K562 (cell line): ENCODE measurements at regions not wholly inside any gene's neighbourhood (a gene's known extent, or its start where the extent isn't known, plus 50 kb on each side); places are given as distances from the start of the nearest gene placed in this dataset.

Experiments
- ATAC-seq: fragments of 200-7000 bp; cut with Tn5 transposase; 3 replicates; pipeline ENCODE4 v1.9.1; 2020; ENCODE audit warnings: moderate library complexity
- BruUV-seq: library from RNA; stranded (reverse); fragments of 400-500 nt; replicated peaks from 2 replicates; lab custom pipeline; 2021; lab: Mats Ljungman, UMichigan
- CTCF ChIA-PET: fragments of 300-600 bp; formaldehyde crosslinking; extraction: SDS; loops from one replicate; lab custom pipeline; 2021; ENCODE audit warnings: low intra/inter-chr PET ratio; lab: Yijun Ruan, JAX
- POLR2A ChIA-PET: fragments of 300-600, 350-650 bp; sonication (Branson Sonifier 250); formaldehyde crosslinking; extraction: SDS; loops from one replicate; lab custom pipeline; 2021; ENCODE audit warnings: antibody characterized with exemption, inconsistent platforms; lab: Yijun Ruan, JAX
- DNase-seq, 4 experiments: peaks; one replicate each; pipeline versions ENCODE4 v3.0.0 to v3.0.0-alpha.2; 2011 to 2018; ENCODE audit warnings: low spot score in 3 of 4, mixed read lengths in 3 of 4; ENCODE audit errors: extremely low read depth in 1 of 4
- FAIRE-seq: peaks from 2 replicates; lab custom pipeline; 2011; peaks lifted over from hg19 to GRCh38; lab: Jason Lieb, UNC
- H2AFZ ChIP-seq: 2 replicates; pipeline ENCODE4 v1.6.0; 2011; ENCODE audit warnings: low read depth, low read length, control low read depth, inconsistent platforms
- H3K27ac ChIP-seq: fragments of 200-600 bp; 3 replicates; pipeline ENCODE4 v1.8.0; 2011; ENCODE audit warnings: low read depth, mild to moderate bottlenecking, control low read depth, inconsistent platforms, low read length, moderate library complexity, mixed read lengths; ENCODE audit errors: extremely low read depth
- H3K27me3 ChIP-seq, 2 experiments: fragments of 300-600 bp in 1 of 2; 2 replicates in 1 of 2; 3 replicates in 1 of 2; pipeline versions ENCODE4 v1.6.0 to v1.8.0; 2011; ENCODE audit warnings: inconsistent platforms in 2 of 2, low read length in 2 of 2, mild to moderate bottlenecking in 1 of 2, mixed read lengths in 1 of 2, moderate library complexity in 1 of 2; ENCODE audit not compliant: control insufficient read depth in 2 of 2, insufficient read depth in 2 of 2
- H3K36me3 ChIP-seq: fragments of 300-600 bp; 3 replicates; pipeline ENCODE4 v1.8.0; 2011; ENCODE audit warnings: mild to moderate bottlenecking, low read length, inconsistent platforms; ENCODE audit not compliant: control insufficient read depth, insufficient read depth
- H3K4me1 ChIP-seq, 2 experiments: fragments of 200-600 bp in 1 of 2; replicated peaks in 1 of 2; 2 replicates in 1 of 2; 3 replicates in 1 of 2; pipeline versions ENCODE4 v1.5.1 to v1.8.0; 2011; ENCODE audit warnings: inconsistent platforms in 2 of 2, low read length in 2 of 2, mild to moderate bottlenecking in 1 of 2, mixed read lengths in 1 of 2, moderate library complexity in 1 of 2; ENCODE audit not compliant: control insufficient read depth in 2 of 2, insufficient read depth in 2 of 2
- H3K4me2 ChIP-seq: 2 replicates; pipeline ENCODE4 v1.6.1; 2011; ENCODE audit warnings: low read length, control low read depth, inconsistent platforms, mixed read lengths; ENCODE audit not compliant: insufficient read depth
- H3K4me3 ChIP-seq: fragments of 200-600 bp; sonication (generic), shearing (Covaris generic); 2 replicates; pipeline ENCODE4 v1.5.1; 2016; ENCODE audit warnings: control low read depth, inconsistent platforms
- H3K79me2 ChIP-seq: fragments of 200-600 bp; 3 replicates; pipeline ENCODE4 v1.8.0; 2011; ENCODE audit warnings: low read length, inconsistent platforms; ENCODE audit not compliant: control insufficient read depth, insufficient read depth
- H3K9ac ChIP-seq, 2 experiments: 2 replicates each; pipeline versions ENCODE4 v1.6.0 to v1.6.1; 2011; ENCODE audit warnings: low read depth in 2 of 2, low read length in 2 of 2, control low read depth in 1 of 2, inconsistent platforms in 1 of 2, mild to moderate bottlenecking in 1 of 2, mixed read lengths in 1 of 2; ENCODE audit not compliant: insufficient read depth in 1 of 2
- H3K9me1 ChIP-seq: one replicate; pipeline ENCODE4 v1.6.0; 2011; ENCODE audit warnings: inconsistent platforms, mild to moderate bottlenecking, low read length, moderate library complexity; ENCODE audit not compliant: control insufficient read depth, insufficient read depth
- H3K9me3 ChIP-seq: replicated peaks from 2 replicates; pipeline ENCODE4 v1.5.1; 2011; ENCODE audit warnings: low read depth, low read length, inconsistent platforms; ENCODE audit not compliant: control insufficient read depth, insufficient read depth
- H4K20me1 ChIP-seq: replicated peaks from 2 replicates; pipeline ENCODE4 v1.6.1; 2011; ENCODE audit warnings: low read length, inconsistent platforms, mixed read lengths; ENCODE audit not compliant: control insufficient read depth, insufficient read depth
- ARHGAP35 ChIP-seq: fragments of 450-650 bp; IDR thresholded peaks from 2 replicates; pipeline ENCODE4 v1.6.1; 2018; ENCODE audit not compliant: partially characterized antibody
- CBX2 ChIP-seq: fragments of 200-600 bp; sonication (generic); IDR thresholded peaks from one replicate; pipeline ENCODE4 v1.6.1; 2012; ENCODE audit warnings: mild to moderate bottlenecking, low read length, inconsistent platforms; ENCODE audit not compliant: insufficient read depth, poor library complexity, severe bottlenecking
- CTBP1 ChIP-seq: fragments of 450-650 bp; IDR thresholded peaks from 2 replicates; pipeline ENCODE4 v1.6.1; 2016; ENCODE audit warnings: borderline replicate concordance
- LEF1 ChIP-seq: fragments of 450-650 bp; IDR thresholded peaks from 2 replicates; pipeline ENCODE4 v1.6.1; 2016; ENCODE audit warnings: mild to moderate bottlenecking
- MAFG ChIP-seq: fragments of 450-650 bp; conservative IDR thresholded peaks from 2 replicates; pipeline ENCODE4 v1.6.1; 2016; ENCODE audit warnings: missing genetic modification characterization, missing compliant biosample characterization
- MCM5 ChIP-seq: fragments of 450-650 bp; IDR thresholded peaks from 2 replicates; pipeline ENCODE4 v1.6.1; 2016; ENCODE audit warnings: low read depth
- NEUROD1 ChIP-seq: fragments of 150-350 bp; IDR thresholded peaks from 2 replicates; pipeline ENCODE4 v1.6.1; 2014; ENCODE audit warnings: borderline replicate concordance, low read length, low read depth; ENCODE audit not compliant: partially characterized antibody
- NFIC ChIP-seq: fragments of 450-650 bp; IDR thresholded peaks from 2 replicates; pipeline ENCODE4 v1.6.1; 2017; ENCODE audit warnings: mild to moderate bottlenecking, inconsistent platforms
- SLC30A9 ChIP-seq: fragments of 250-450 bp; sonication (Bioruptor Pico); IDR thresholded peaks from 2 replicates; pipeline ENCODE4 v1.8.0; 2022; ENCODE audit warnings: mild to moderate bottlenecking, moderate library complexity
- SREBF1 ChIP-seq: fragments of 150-350 bp; IDR thresholded peaks from 2 replicates; pipeline ENCODE4 v1.6.1; 2014; ENCODE audit warnings: antibody characterized with exemption, low read depth, low read length, borderline replicate concordance
- YBX1 ChIP-seq: fragments of 450-650 bp; IDR thresholded peaks from 2 replicates; pipeline ENCODE4 v1.7.1; 2016; ENCODE audit warnings: mild to moderate bottlenecking
- ZNF583 ChIP-seq: fragments of 250-450 bp; sonication (Bioruptor Pico); IDR thresholded peaks from 2 replicates; pipeline ENCODE4 v1.4.0; 2020
- WGBS: fragments of 100-300 bp; shearing (Covaris generic); methylation state at CpG from one replicate; pipeline ENCODE4 v1.1.6; 2016; ENCODE audit warnings: low coverage, mixed read lengths; ENCODE audit not compliant: insufficient coverage; ENCODE audit errors: missing lambda C conversion rate; 5-methylcytosine and 5-hydroxymethylcytosine counted together
- in situ Hi-C: fragments of 300-500 bp; cut with MboI; formaldehyde crosslinking; loops from 4 replicates; pipeline ENCODE4 v1.15.0; 2018; ENCODE audit warnings: inconsistent platforms, mixed read lengths
- intact Hi-C: fragments of 100-400 bp; cut with micrococcal nuclease; formaldehyde crosslinking; loops from 2 replicates; pipeline ENCODE4 v1.14.2; 2022
- TF ChIP-seq, protein P1 (sequence below): fragments of 250-450 bp; sonication (Bioruptor Pico); IDR thresholded peaks from 2 replicates; pipeline ENCODE4 v1.4.0; 2020; ENCODE audit warnings: mild to moderate bottlenecking, moderate library complexity, borderline replicate concordance
- TF ChIP-seq, protein P2 (sequence below): sonication (generic); formaldehyde crosslinking; IDR thresholded peaks from 2 replicates; pipeline ENCODE4 v1.8.0; 2022; ENCODE audit warnings: missing genetic modification reagents, mild to moderate bottlenecking, borderline replicate concordance
- TF ChIP-seq, protein P3 (sequence below): fragments of 450-650 bp; formaldehyde crosslinking; IDR thresholded peaks from 2 replicates; pipeline ENCODE4 v1.4.0; 2022; ENCODE audit warnings: missing genetic modification characterization
- TF ChIP-seq, protein P4 (sequence below): fragments of 250-450 bp; sonication (Bioruptor Pico); IDR thresholded peaks from 2 replicates; pipeline ENCODE4 v1.8.0; 2021; ENCODE audit warnings: moderate library complexity, mild to moderate bottlenecking, inconsistent platforms

DNA sequence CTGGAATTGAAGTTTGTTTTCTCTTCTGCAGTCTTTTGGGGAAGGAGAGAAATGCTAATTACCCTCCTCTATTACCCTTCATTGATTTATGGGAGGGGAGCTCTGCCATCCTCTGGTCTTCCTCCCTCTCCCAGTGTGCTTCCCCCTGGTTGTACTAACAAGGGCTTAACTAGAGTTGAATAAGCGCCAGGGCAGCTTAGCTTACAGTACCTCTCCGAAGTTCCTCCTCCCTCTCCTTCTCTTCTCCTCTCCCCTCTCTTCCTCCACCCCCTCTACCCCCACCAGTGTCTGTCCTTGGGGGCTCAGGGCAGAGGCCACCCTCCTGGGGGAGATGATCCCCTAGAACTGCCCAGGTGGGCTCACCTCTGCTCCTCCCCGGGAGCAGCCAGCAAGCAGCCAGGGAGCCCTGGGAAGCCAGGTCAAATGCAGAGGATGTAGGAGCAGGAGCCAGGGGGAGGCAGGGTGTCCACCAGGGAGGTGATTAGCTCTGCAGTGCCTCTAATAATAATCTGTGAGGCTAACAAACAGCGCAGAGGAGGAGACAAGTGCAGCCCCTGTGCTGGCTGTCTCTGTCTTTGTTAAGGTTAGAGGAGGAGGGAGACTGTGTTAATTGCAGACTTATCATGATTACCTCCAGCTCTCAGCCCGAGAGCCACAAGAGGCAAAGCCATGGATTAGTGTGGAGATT lies 191.6 kb upstream of the CADM1 start:
- ATAC-seq (no peak), DNase-seq (no peak), FAIRE-seq (no peak)
- no peaks in the 10 kb centered on the region for H3K79me2 ChIP-seq
- no peaks in the 10 kb centered on the region; a peak in 1 of 5 replicates for H3K4me1 ChIP-seq
- TF ChIP-seq ZNF583 (CRISPR knock-in tag) (no peak), LEF1 (no peak), SLC30A9 (CRISPR knock-in tag) (no peak), SREBF1 (no peak), MAFG (tag) (no peak), MCM5 (no peak), YBX1 (no peak), CBX2 (no peak), NEUROD1 (no peak), ARHGAP35 (no peak), CTBP1 (no peak), NFIC (no peak)
- TF ChIP-seq, protein P1, sequence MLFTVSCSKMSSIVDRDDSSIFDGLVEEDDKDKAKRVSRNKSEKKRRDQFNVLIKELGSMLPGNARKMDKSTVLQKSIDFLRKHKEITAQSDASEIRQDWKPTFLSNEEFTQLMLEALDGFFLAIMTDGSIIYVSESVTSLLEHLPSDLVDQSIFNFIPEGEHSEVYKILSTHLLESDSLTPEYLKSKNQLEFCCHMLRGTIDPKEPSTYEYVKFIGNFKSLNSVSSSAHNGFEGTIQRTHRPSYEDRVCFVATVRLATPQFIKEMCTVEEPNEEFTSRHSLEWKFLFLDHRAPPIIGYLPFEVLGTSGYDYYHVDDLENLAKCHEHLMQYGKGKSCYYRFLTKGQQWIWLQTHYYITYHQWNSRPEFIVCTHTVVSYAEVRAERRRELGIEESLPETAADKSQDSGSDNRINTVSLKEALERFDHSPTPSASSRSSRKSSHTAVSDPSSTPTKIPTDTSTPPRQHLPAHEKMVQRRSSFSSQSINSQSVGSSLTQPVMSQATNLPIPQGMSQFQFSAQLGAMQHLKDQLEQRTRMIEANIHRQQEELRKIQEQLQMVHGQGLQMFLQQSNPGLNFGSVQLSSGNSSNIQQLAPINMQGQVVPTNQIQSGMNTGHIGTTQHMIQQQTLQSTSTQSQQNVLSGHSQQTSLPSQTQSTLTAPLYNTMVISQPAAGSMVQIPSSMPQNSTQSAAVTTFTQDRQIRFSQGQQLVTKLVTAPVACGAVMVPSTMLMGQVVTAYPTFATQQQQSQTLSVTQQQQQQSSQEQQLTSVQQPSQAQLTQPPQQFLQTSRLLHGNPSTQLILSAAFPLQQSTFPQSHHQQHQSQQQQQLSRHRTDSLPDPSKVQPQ (CRISPR knock-in tag): no peak
- TF ChIP-seq, protein P2, sequence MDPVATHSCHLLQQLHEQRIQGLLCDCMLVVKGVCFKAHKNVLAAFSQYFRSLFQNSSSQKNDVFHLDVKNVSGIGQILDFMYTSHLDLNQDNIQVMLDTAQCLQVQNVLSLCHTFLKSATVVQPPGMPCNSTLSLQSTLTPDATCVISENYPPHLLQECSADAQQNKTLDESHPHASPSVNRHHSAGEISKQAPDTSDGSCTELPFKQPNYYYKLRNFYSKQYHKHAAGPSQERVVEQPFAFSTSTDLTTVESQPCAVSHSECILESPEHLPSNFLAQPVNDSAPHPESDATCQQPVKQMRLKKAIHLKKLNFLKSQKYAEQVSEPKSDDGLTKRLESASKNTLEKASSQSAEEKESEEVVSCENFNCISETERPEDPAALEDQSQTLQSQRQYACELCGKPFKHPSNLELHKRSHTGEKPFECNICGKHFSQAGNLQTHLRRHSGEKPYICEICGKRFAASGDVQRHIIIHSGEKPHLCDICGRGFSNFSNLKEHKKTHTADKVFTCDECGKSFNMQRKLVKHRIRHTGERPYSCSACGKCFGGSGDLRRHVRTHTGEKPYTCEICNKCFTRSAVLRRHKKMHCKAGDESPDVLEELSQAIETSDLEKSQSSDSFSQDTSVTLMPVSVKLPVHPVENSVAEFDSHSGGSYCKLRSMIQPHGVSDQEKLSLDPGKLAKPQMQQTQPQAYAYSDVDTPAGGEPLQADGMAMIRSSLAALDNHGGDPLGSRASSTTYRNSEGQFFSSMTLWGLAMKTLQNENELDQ (CRISPR knock-in tag): no peak
- TF ChIP-seq, protein P3, sequence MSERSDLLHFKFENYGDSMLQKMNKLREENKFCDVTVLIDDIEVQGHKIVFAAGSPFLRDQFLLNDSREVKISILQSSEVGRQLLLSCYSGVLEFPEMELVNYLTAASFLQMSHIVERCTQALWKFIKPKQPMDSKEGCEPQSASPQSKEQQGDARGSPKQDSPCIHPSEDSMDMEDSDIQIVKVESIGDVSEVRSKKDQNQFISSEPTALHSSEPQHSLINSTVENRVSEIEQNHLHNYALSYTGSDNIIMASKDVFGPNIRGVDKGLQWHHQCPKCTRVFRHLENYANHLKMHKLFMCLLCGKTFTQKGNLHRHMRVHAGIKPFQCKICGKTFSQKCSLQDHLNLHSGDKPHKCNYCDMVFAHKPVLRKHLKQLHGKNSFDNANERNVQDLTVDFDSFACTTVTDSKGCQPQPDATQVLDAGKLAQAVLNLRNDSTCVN (CRISPR knock-in tag): no peak
- TF ChIP-seq, protein P4, sequence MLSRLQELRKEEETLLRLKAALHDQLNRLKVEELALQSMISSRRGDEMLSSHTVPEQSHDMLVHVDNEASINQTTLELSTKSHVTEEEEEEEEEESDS (CRISPR knock-in tag): no peak
- no peaks in the 10 kb centered on the region for H3K36me3 ChIP-seq
- in situ Hi-C loops (no loop called here), intact Hi-C loops (no loop called here)
- no peaks in the 10 kb centered on the region for H4K20me1 ChIP-seq
- H3K9me3 ChIP-seq: no peaks in the 10 kb centered on the region
- no peak overlapping the region for H3K4me2 ChIP-seq
- no peak overlapping the region for H2AFZ ChIP-seq
- no peaks in the 10 kb centered on the region; a peak in 1 of 5 replicates for H3K27me3 ChIP-seq
- no peak overlapping the region for H3K27ac ChIP-seq
- no peak overlapping the region for H3K4me3 ChIP-seq
- H3K9ac ChIP-seq: no peak overlapping the region
- WGBS: 3% methylated on average over 4 of the region's 5 CpGs
- ChIA-PET CTCF (no interaction called here), POLR2A (no interaction called here)
- H3K9me1 ChIP-seq: no peaks in the 10 kb centered on the region
- BruUV-seq: no TSS peak
